VCaP (cell line): ENCODE measurements at regions not wholly inside any gene's neighbourhood (a gene's known extent, or its start where the extent isn't known, plus 50 kb on each side); places are given as distances from the start of the nearest gene placed in this dataset.

Experiments used
- H3K27ac ChIP-seq: fragments of 450-650 bp; 2 replicates; pipeline ENCODE4 v1.5.1; 2017
- TF ChIP-seq, protein P1 (sequence below): fragments of 450-650 bp; conservative IDR thresholded peaks from 2 replicates; pipeline ENCODE4 v1.5.1; 2017; ENCODE audit warnings: mild to moderate bottlenecking, moderate library complexity

GRCh38 chr7:16320099-16320660 is 101.2 kb downstream of the CRPPA start:
- TF ChIP-seq, protein P1, sequence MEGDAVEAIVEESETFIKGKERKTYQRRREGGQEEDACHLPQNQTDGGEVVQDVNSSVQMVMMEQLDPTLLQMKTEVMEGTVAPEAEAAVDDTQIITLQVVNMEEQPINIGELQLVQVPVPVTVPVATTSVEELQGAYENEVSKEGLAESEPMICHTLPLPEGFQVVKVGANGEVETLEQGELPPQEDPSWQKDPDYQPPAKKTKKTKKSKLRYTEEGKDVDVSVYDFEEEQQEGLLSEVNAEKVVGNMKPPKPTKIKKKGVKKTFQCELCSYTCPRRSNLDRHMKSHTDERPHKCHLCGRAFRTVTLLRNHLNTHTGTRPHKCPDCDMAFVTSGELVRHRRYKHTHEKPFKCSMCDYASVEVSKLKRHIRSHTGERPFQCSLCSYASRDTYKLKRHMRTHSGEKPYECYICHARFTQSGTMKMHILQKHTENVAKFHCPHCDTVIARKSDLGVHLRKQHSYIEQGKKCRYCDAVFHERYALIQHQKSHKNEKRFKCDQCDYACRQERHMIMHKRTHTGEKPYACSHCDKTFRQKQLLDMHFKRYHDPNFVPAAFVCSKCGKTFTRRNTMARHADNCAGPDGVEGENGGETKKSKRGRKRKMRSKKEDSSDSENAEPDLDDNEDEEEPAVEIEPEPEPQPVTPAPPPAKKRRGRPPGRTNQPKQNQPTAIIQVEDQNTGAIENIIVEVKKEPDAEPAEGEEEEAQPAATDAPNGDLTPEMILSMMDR = no peak

GRCh38 chr7:16318989-16319915 is 102.1 kb downstream of the CRPPA start:
- TF ChIP-seq, protein P1 = no peak
- H3K27ac ChIP-seq = no peak overlapping the region

More at GRCh38 chr7:16320099-16320660, 101.2 kb downstream of the CRPPA start:
- H3K27ac ChIP-seq = no peak overlapping the region

GRCh38 chr7:16318463-16318862 is 102.9 kb downstream of the CRPPA start:
- TF ChIP-seq, protein P1 = no peak
- H3K27ac ChIP-seq = no peak overlapping the region

GRCh38 chr7:16317406-16317805 is 103.9 kb downstream of the CRPPA start:
- TF ChIP-seq, protein P1 = no peak
- H3K27ac ChIP-seq = no peak overlapping the region

DNA sequence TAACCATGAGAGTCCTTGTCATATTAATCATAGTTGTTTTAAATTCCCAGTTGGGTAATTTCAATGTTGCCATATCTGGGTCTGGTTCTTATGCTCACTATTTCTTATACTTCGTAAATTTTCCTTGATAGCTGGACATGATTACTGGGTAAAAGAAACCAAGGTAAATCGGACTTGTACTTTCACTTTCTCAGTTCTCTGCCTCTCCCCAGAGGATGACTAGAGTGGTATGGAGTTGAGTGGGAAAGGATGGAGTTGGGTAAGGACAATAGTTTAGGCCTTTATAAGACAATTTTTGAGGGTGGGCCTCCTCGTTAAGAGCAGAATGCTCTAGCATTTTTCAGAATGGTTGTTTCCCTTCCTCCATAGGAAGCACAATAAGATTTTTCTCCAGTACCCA is 106.1 kb downstream of the CRPPA start:
- TF ChIP-seq, protein P1 = no peak
- no peak overlapping the region for H3K27ac ChIP-seq

GRCh38 chr7:16309129-16309528 is 112.2 kb downstream of the CRPPA start:
- H3K27ac ChIP-seq = no peak overlapping the region
- TF ChIP-seq, protein P1 = no peak

GRCh38 chr7:16301291-16301690 is 120.0 kb downstream of the CRPPA start:
- TF ChIP-seq, protein P1 = no peak

More at GRCh38 chr7:16301291-16301690, 120.0 kb downstream of the CRPPA start:
- no peak overlapping the region; the same call in 1 of the 2 replicates for H3K27ac ChIP-seq
